ENCODE measurements at regions not wholly inside any gene's neighbourhood (a gene's known extent, or its start where the extent isn't known, plus 50 kb on each side); places are given as distances from the start of the nearest gene placed in this dataset.

GRCh38 chr16:65372171-65372570, 250.3 kb upstream of the CDH11 start:
- DNase-seq (ENCODE audit: low spot score), result no peak
- TF ChIP-seq MXD4 (CRISPR knock-in tag; IDR thresholded peaks at IDR 0.05; ENCODE audit: borderline replicate concordance) (no peak), GABPB1 (CRISPR knock-in tag; IDR thresholded peaks at IDR 0.05) (no peak), USF2 (CRISPR knock-in tag; IDR thresholded peaks at IDR 0.05) (no peak), ATF1 (CRISPR knock-in tag; IDR thresholded peaks at IDR 0.05) (no peak), RORB (CRISPR knock-in tag; IDR thresholded peaks at IDR 0.05) (no peak), EMX1 (CRISPR knock-in tag; IDR thresholded peaks at IDR 0.05) (no peak), ZNF512 (CRISPR knock-in tag; IDR thresholded peaks at IDR 0.05; ENCODE audit: borderline replicate concordance) (no peak), NFYB (CRISPR knock-in tag; conservative IDR thresholded peaks at IDR 0.05; ENCODE audit: low read depth) (no peak), ZNF219 (CRISPR knock-in tag; IDR thresholded peaks at IDR 0.05; ENCODE audit: borderline replicate concordance) (no peak), ZNF281 (CRISPR knock-in tag; IDR thresholded peaks at IDR 0.05) (no peak), NR1H2 (CRISPR knock-in tag; IDR thresholded peaks at IDR 0.05) (no peak), PRRX2 (CRISPR knock-in tag; IDR thresholded peaks at IDR 0.05) (no peak), ZMAT4 (CRISPR knock-in tag; IDR thresholded peaks at IDR 0.05) (no peak), ZNF423 (CRISPR knock-in tag; IDR thresholded peaks at IDR 0.05) (no peak), NFATC4 (CRISPR knock-in tag; IDR thresholded peaks at IDR 0.05) (no peak), NR3C1 (CRISPR knock-in tag; conservative IDR thresholded peaks at IDR 0.05; ENCODE audit: low read depth) (no peak), NR2C2 (CRISPR knock-in tag; IDR thresholded peaks at IDR 0.05) (no peak), ZBTB21 (CRISPR knock-in tag; IDR thresholded peaks at IDR 0.05; ENCODE audit: borderline replicate concordance) (no peak)
- TF ChIP-seq, protein P1, sequence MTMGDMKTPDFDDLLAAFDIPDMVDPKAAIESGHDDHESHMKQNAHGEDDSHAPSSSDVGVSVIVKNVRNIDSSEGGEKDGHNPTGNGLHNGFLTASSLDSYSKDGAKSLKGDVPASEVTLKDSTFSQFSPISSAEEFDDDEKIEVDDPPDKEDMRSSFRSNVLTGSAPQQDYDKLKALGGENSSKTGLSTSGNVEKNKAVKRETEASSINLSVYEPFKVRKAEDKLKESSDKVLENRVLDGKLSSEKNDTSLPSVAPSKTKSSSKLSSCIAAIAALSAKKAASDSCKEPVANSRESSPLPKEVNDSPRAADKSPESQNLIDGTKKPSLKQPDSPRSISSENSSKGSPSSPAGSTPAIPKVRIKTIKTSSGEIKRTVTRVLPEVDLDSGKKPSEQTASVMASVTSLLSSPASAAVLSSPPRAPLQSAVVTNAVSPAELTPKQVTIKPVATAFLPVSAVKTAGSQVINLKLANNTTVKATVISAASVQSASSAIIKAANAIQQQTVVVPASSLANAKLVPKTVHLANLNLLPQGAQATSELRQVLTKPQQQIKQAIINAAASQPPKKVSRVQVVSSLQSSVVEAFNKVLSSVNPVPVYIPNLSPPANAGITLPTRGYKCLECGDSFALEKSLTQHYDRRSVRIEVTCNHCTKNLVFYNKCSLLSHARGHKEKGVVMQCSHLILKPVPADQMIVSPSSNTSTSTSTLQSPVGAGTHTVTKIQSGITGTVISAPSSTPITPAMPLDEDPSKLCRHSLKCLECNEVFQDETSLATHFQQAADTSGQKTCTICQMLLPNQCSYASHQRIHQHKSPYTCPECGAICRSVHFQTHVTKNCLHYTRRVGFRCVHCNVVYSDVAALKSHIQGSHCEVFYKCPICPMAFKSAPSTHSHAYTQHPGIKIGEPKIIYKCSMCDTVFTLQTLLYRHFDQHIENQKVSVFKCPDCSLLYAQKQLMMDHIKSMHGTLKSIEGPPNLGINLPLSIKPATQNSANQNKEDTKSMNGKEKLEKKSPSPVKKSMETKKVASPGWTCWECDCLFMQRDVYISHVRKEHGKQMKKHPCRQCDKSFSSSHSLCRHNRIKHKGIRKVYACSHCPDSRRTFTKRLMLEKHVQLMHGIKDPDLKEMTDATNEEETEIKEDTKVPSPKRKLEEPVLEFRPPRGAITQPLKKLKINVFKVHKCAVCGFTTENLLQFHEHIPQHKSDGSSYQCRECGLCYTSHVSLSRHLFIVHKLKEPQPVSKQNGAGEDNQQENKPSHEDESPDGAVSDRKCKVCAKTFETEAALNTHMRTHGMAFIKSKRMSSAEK (CRISPR knock-in tag; IDR thresholded peaks at IDR 0.05; ENCODE audit: borderline replicate concordance), result no peak
- TF ChIP-seq, protein P2, sequence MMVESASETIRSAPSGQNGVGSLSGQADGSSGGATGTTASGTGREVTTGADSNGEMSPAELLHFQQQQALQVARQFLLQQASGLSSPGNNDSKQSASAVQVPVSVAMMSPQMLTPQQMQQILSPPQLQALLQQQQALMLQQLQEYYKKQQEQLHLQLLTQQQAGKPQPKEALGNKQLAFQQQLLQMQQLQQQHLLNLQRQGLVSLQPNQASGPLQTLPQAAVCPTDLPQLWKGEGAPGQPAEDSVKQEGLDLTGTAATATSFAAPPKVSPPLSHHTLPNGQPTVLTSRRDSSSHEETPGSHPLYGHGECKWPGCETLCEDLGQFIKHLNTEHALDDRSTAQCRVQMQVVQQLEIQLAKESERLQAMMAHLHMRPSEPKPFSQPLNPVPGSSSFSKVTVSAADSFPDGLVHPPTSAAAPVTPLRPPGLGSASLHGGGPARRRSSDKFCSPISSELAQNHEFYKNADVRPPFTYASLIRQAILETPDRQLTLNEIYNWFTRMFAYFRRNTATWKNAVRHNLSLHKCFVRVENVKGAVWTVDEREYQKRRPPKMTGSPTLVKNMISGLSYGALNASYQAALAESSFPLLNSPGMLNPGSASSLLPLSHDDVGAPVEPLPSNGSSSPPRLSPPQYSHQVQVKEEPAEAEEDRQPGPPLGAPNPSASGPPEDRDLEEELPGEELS (CRISPR knock-in tag; IDR thresholded peaks at IDR 0.05), result no peak
- POLR2A ChIA-PET, result no interaction called here
- H3K27me3 Mint-ChIP-seq (ENCODE audit: low read depth), result no peaks in the 10 kb centered on the region; the same call in 1 of the 2 replicates
- H3K4me1 Mint-ChIP-seq, result peaks cover 16% of the 10 kb centered on the region
- no peak overlapping the region for H3K27ac Mint-ChIP-seq
- H3K36me3 Mint-ChIP-seq, result peaks cover 10% of the 10 kb centered on the region
- CTCF ChIA-PET, result no interaction called here
- no peak for ATAC-seq
- H3K9me3 Mint-ChIP-seq, result peaks cover 10% of the 10 kb centered on the region
- no peak overlapping the region for H3K4me3 Mint-ChIP-seq

Data from WTC11 (cell line).